H1 (cell line): ENCODE measurements at regions not wholly inside any gene's neighbourhood (a gene's known extent, or its start where the extent isn't known, plus 50 kb on each side); places are given as distances from the start of the nearest gene placed in this dataset.

Experiments
- CTCF ChIA-PET: fragments of 300-600 bp; sonication (Branson Sonifier 250); formaldehyde crosslinking; loops from one replicate; lab custom pipeline; 2021; ENCODE audit not compliant: partially characterized antibody; lab: Charles Lee
- POLR2A ChIA-PET: fragments of 300-600 bp; sonication (Branson Sonifier 250); formaldehyde crosslinking; loops from one replicate; lab custom pipeline; 2021; ENCODE audit warnings: inconsistent platforms; ENCODE audit not compliant: partially characterized antibody; lab: Charles Lee
- DNase-seq, 2 experiments: peaks; one replicate each; pipeline versions ENCODE4 v3.0.0 to v3.0.0-alpha.2; 2010 to 2022; ENCODE audit warnings: low spot score in 2 of 2, low read depth in 1 of 2, mixed read lengths in 1 of 2
- FAIRE-seq: peaks from 2 replicates; lab custom pipeline; 2011; peaks lifted over from hg19 to GRCh38; lab: Jason Lieb, UNC
- H2AFZ ChIP-seq: 2 replicates; pipeline ENCODE4 v1.8.1; 2012; ENCODE audit warnings: low read length, inconsistent platforms
- H2AK5ac ChIP-seq: 2 replicates; pipeline ENCODE4 v1.6.1; 2013; ENCODE audit warnings: low read depth, low read length
- H2BK120ac ChIP-seq: replicated peaks from 2 replicates; pipeline ENCODE3; 2013; ENCODE audit warnings: low read depth, low read length, inconsistent platforms
- H2BK12ac ChIP-seq: 2 replicates; pipeline ENCODE4 v1.6.1; 2013; ENCODE audit warnings: low read depth, low read length
- H2BK15ac ChIP-seq: 2 replicates; pipeline ENCODE4 v1.6.1; 2013; ENCODE audit warnings: low read length
- H2BK20ac ChIP-seq: 2 replicates; pipeline ENCODE4 v1.6.1; 2013; ENCODE audit warnings: low read length
- H2BK5ac ChIP-seq: 2 replicates; pipeline ENCODE4 v1.6.1; 2013; ENCODE audit warnings: low read depth, low read length
- H3K14ac ChIP-seq: 2 replicates; pipeline ENCODE4 v1.6.1; 2013; ENCODE audit warnings: inconsistent platforms; ENCODE audit not compliant: insufficient read length
- H3K18ac ChIP-seq: 2 replicates; pipeline ENCODE4 v1.6.1; 2013; ENCODE audit warnings: low read length; ENCODE audit errors: extremely low read depth
- H3K23ac ChIP-seq: 2 replicates; pipeline ENCODE4 v1.6.1; 2013; ENCODE audit warnings: inconsistent platforms; ENCODE audit not compliant: insufficient read length
- H3K23me2 ChIP-seq: 2 replicates; pipeline ENCODE4 v1.6.1; 2013; ENCODE audit warnings: low read depth, low read length
- H3K27ac ChIP-seq: 2 replicates; pipeline ENCODE4 v1.6.1; 2011; ENCODE audit warnings: low read depth, low read length, inconsistent platforms
- H3K27me3 ChIP-seq, 4 experiments: replicated peaks in 1 of 4; 1 replicate in 1 of 4; 2 replicates in 3 of 4; pipeline versions ENCODE4 v1.6.1 to v1.8.1; 2011 to 2013; ENCODE audit warnings: low read length in 3 of 4, mild to moderate bottlenecking in 3 of 4, inconsistent platforms in 2 of 4, mixed read lengths in 2 of 4, moderate library complexity in 1 of 4; ENCODE audit not compliant: control insufficient read depth in 3 of 4, insufficient read depth in 3 of 4; ENCODE audit errors: extremely low read depth in 1 of 4
- H3K36me3 ChIP-seq, 4 experiments: 2 replicates each; pipeline versions ENCODE4 v1.6.1 to v1.8.1; 2011 to 2013; ENCODE audit warnings: mild to moderate bottlenecking in 4 of 4, low read length in 3 of 4, moderate library complexity in 2 of 4, control low read depth in 1 of 4, inconsistent platforms in 1 of 4; ENCODE audit not compliant: insufficient read depth in 4 of 4, control insufficient read depth in 2 of 4
- H3K4ac ChIP-seq: replicated peaks from 2 replicates; pipeline ENCODE3; 2013; ENCODE audit warnings: low read length, low read depth, mixed read lengths, inconsistent platforms; ENCODE audit not compliant: insufficient read length
- H3K4me1 ChIP-seq, 4 experiments: replicated peaks in 1 of 4; 1 replicate in 1 of 4; 2 replicates in 3 of 4; pipeline versions ENCODE4 v1.6.1 to v1.8.1; 2011 to 2013; ENCODE audit warnings: low read length in 3 of 4, inconsistent platforms in 2 of 4, mixed read lengths in 1 of 4; ENCODE audit not compliant: insufficient read depth in 4 of 4, control insufficient read depth in 3 of 4
- H3K4me2 ChIP-seq, 2 experiments: 2 replicates each; pipeline versions ENCODE4 v1.6.1 to v1.8.1; 2011 to 2013; ENCODE audit warnings: low read depth in 2 of 2, low read length in 2 of 2, control low read depth in 1 of 2, inconsistent platforms in 1 of 2, mild to moderate bottlenecking in 1 of 2; ENCODE audit not compliant: insufficient read depth in 1 of 2
- H3K4me3 ChIP-seq, 4 experiments: fragments of 200-600, 300-600 bp in 1 of 4; sonication (generic), shearing (Covaris generic), sonication (Bioruptor Twin) in 1 of 4; 2 replicates each; pipeline versions ENCODE4 v1.5.1 to v1.8.1; 2011 to 2016; ENCODE audit warnings: low read length in 4 of 4, low read depth in 3 of 4, control low read depth in 2 of 4, inconsistent platforms in 2 of 4, mild to moderate bottlenecking in 2 of 4, mixed read lengths in 1 of 4, moderate library complexity in 1 of 4; ENCODE audit not compliant: insufficient read depth in 2 of 4; ENCODE audit errors: extremely low read depth in 1 of 4
- H3K56ac ChIP-seq: replicated peaks from 2 replicates; pipeline ENCODE3; 2013; ENCODE audit warnings: low read depth, mild to moderate bottlenecking, mixed read lengths, low read length, inconsistent platforms; ENCODE audit not compliant: insufficient read length
- H3K79me1 ChIP-seq: 2 replicates; pipeline ENCODE4 v1.6.1; 2013; ENCODE audit warnings: low read depth, low read length, control low read depth
- H3K79me2 ChIP-seq, 2 experiments: 2 replicates each; pipeline versions ENCODE4 v1.6.1 to v1.8.1; 2012 to 2013; ENCODE audit warnings: low read length in 2 of 2, mild to moderate bottlenecking in 2 of 2, inconsistent platforms in 1 of 2; ENCODE audit not compliant: insufficient read depth in 2 of 2, control insufficient read depth in 1 of 2
- H3K9ac ChIP-seq, 4 experiments: replicated peaks in 1 of 4; 1 replicate in 1 of 4; 2 replicates in 3 of 4; pipeline versions ENCODE4 v1.6.1 to v1.8.1; 2011 to 2013; ENCODE audit warnings: low read depth in 3 of 4, low read length in 3 of 4, control low read depth in 2 of 4, mild to moderate bottlenecking in 2 of 4, moderate library complexity in 2 of 4, inconsistent platforms in 1 of 4; ENCODE audit errors: extremely low read depth in 1 of 4
- H3K9me3 ChIP-seq, 2 experiments: 2 replicates each; pipeline versions ENCODE4 v1.6.1 to v1.8.1; 2012 to 2013; ENCODE audit warnings: mild to moderate bottlenecking in 2 of 2, moderate library complexity in 2 of 2, control low read depth in 1 of 2, inconsistent platforms in 1 of 2, low read depth in 1 of 2, low read length in 1 of 2, mixed read lengths in 1 of 2; ENCODE audit not compliant: insufficient read depth in 2 of 2
- H4K20me1 ChIP-seq, 2 experiments: replicated peaks in 1 of 2; 2 replicates each; pipeline versions ENCODE3 to v1.8.1; 2011 to 2013; ENCODE audit warnings: inconsistent platforms in 2 of 2, low read length in 2 of 2, mild to moderate bottlenecking in 1 of 2; ENCODE audit not compliant: insufficient read depth in 2 of 2, control insufficient read depth in 1 of 2
- H4K5ac ChIP-seq: 2 replicates; pipeline ENCODE4 v1.6.1; 2013; ENCODE audit warnings: low read length, low read depth, mixed read lengths, inconsistent platforms; ENCODE audit not compliant: insufficient read length
- H4K8ac ChIP-seq: 2 replicates; pipeline ENCODE4 v1.8.0; 2013; ENCODE audit warnings: mild to moderate bottlenecking, moderate library complexity, low read length, inconsistent platforms; ENCODE audit not compliant: insufficient read depth; ENCODE audit errors: extremely low read depth
- H4K91ac ChIP-seq: replicated peaks from 2 replicates; pipeline ENCODE3; 2013; ENCODE audit warnings: low read length, mixed read lengths, inconsistent platforms; ENCODE audit not compliant: insufficient read length
- EP300 ChIP-seq, 2 experiments: IDR thresholded peaks; 1 replicate in 1 of 2; 2 replicates in 1 of 2; pipeline ENCODE4 v1.6.1; 2011 to 2012; ENCODE audit warnings: low read depth in 2 of 2, low read length in 2 of 2, mild to moderate bottlenecking in 2 of 2, borderline replicate concordance in 1 of 2, inconsistent platforms in 1 of 2, moderate library complexity in 1 of 2
- GABPA ChIP-seq: IDR thresholded peaks from 2 replicates; pipeline ENCODE4 v1.6.1; 2011; ENCODE audit warnings: mild to moderate bottlenecking, low read length, moderate library complexity, borderline replicate concordance; ENCODE audit not compliant: insufficient read depth
- KDM4A ChIP-seq: IDR thresholded peaks from one replicate; pipeline ENCODE4 v1.7.1; 2012; ENCODE audit warnings: low read depth, mild to moderate bottlenecking, moderate library complexity, low read length, inconsistent platforms; ENCODE audit not compliant: severe bottlenecking
- PHF8 ChIP-seq: fragments of 200-600 bp; sonication (generic); conservative IDR thresholded peaks from 2 replicates; pipeline ENCODE4 v1.7.1; 2012; ENCODE audit warnings: low read depth, mild to moderate bottlenecking, inconsistent platforms, low read length, moderate library complexity
- POLR2AphosphoS5 ChIP-seq: IDR thresholded peaks from 2 replicates; pipeline ENCODE4 v1.6.1; 2011; ENCODE audit warnings: low read depth, low read length
- POU5F1 ChIP-seq: IDR thresholded peaks from 2 replicates; pipeline ENCODE4 v1.6.1; 2011; ENCODE audit warnings: low read depth, mild to moderate bottlenecking, low read length, moderate library complexity
- RAD21 ChIP-seq, 2 experiments: IDR thresholded peaks in 1 of 2; conservative IDR thresholded peaks in 1 of 2; 2 replicates each; pipeline ENCODE4 v1.6.1; 2011; ENCODE audit warnings: low read depth in 2 of 2, low read length in 2 of 2, improper control_type of control experiment in 1 of 2, inconsistent platforms in 1 of 2, mild to moderate bottlenecking in 1 of 2, moderate library complexity in 1 of 2
- SAP30 ChIP-seq: fragments of 300-600 bp; sonication (generic); IDR thresholded peaks from 2 replicates; pipeline ENCODE4 v1.7.1; 2012; ENCODE audit warnings: low read length, moderate library complexity, mild to moderate bottlenecking, inconsistent platforms; ENCODE audit not compliant: insufficient read depth, insufficient replicate concordance
- SRF ChIP-seq: IDR thresholded peaks from 2 replicates; pipeline ENCODE4 v1.6.1; 2011; ENCODE audit warnings: mild to moderate bottlenecking, low read depth, low read length, moderate library complexity
- TF ChIP-seq, protein P1 (sequence below), 3 experiments: IDR thresholded peaks; 1 replicate in 2 of 3; 2 replicates in 1 of 3; pipeline versions ENCODE4 v1.5.1 to v1.6.1; 2011; ENCODE audit warnings: low read length in 3 of 3, mild to moderate bottlenecking in 3 of 3, inconsistent platforms in 2 of 3, low read depth in 1 of 3, moderate library complexity in 1 of 3; ENCODE audit not compliant: insufficient read depth in 1 of 3; ENCODE audit errors: control extremely low read depth in 1 of 3

DNA sequence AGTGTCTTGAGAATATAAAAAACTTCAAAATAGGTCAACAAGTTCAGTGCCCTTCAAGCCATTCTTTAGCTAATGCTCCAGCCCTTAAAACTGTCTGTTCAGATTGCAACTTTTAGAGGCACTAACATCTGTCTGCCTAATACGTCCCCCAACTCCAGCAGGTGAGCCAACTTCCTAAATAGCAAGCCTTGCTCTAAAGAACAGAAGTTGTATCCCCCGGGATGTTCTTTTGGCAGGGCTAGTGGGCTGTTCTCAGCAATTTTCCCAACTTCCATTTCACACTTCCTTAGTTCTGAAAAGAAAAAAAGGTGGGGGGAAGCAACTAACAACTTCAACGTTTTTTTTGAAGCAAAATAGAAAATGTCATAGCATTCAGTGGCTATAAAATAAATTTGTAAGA is 290.0 kb upstream of the PTCHD4 start (continued):
- TF ChIP-seq GABPA = no peak

DNA sequence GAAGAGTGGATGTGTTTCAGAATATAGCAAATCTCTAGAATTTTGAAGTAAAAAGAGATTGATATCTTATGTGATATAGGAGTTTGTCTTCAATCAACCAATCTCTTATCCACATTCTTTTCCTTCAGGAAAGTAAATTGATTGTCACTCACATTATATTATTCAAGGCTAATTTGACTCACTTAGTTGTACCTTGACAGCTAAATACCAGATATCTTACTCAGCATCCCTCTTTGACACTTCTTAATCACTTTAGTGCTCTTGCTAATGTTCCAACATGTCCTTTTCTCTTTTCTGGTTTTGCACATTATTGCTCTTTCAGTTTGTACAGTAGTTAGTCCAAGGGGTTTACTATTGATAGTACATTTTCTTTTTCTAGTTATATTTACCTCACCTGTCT is 286.9 kb upstream of the PTCHD4 start:
- no peaks in the 10 kb centered on the region for H3K4me1 ChIP-seq
- H4K91ac ChIP-seq = no peak overlapping the region
- H4K8ac ChIP-seq = no peak overlapping the region
- no peak overlapping the region for H3K23ac ChIP-seq
- FAIRE-seq (no peak), DNase-seq (no peak)
- H3K14ac ChIP-seq = no peak overlapping the region
- no peak overlapping the region for H2AK5ac ChIP-seq
- H3K79me2 ChIP-seq = no peaks in the 10 kb centered on the region
- H2BK120ac ChIP-seq = no peak overlapping the region
- no peak overlapping the region for H4K5ac ChIP-seq
- no peak overlapping the region for H3K18ac ChIP-seq
- no peak overlapping the region for H3K27ac ChIP-seq
- CTCF ChIA-PET = no interaction called here
- no peak overlapping the region for H3K4ac ChIP-seq
- H3K9me3 ChIP-seq = no peaks in the 10 kb centered on the region
- H3K56ac ChIP-seq = no peak overlapping the region
- no peak overlapping the region for H2BK5ac ChIP-seq
- H3K9ac ChIP-seq = no peak overlapping the region
- H3K4me3 ChIP-seq = no peak overlapping the region
- H2BK15ac ChIP-seq = no peak overlapping the region
- H3K36me3 ChIP-seq = no peaks in the 10 kb centered on the region
- no peaks in the 10 kb centered on the region for H4K20me1 ChIP-seq
- H2BK20ac ChIP-seq = no peak overlapping the region
- H3K4me2 ChIP-seq = no peak overlapping the region
- H2BK12ac ChIP-seq = no peak overlapping the region
- POLR2A ChIA-PET = no interaction called here
- H3K27me3 ChIP-seq = no peaks in the 10 kb centered on the region
- H2AFZ ChIP-seq = no peak overlapping the region
- no peaks in the 10 kb centered on the region for H3K23me2 ChIP-seq
- no peaks in the 10 kb centered on the region for H3K79me1 ChIP-seq
- TF ChIP-seq SAP30 (no peak), KDM4A (no peak), EP300 (IDR thresholded peaks at IDR 0.05; ENCODE audit: borderline replicate concordance in 1 of 2, low read depth in 2 of 2, low read length in 2 of 2) (no peak), POU5F1 (no peak), SRF (no peak), PHF8 (no peak), RAD21 (IDR thresholded peaks at IDR 0.05 in 1 of 2, conservative IDR thresholded peaks at IDR 0.05 in 1 of 2; ENCODE audit: low read depth in 2 of 2, low read length in 2 of 2) (no peak), POLR2AphosphoS5 (no peak)
- TF ChIP-seq, protein P1, sequence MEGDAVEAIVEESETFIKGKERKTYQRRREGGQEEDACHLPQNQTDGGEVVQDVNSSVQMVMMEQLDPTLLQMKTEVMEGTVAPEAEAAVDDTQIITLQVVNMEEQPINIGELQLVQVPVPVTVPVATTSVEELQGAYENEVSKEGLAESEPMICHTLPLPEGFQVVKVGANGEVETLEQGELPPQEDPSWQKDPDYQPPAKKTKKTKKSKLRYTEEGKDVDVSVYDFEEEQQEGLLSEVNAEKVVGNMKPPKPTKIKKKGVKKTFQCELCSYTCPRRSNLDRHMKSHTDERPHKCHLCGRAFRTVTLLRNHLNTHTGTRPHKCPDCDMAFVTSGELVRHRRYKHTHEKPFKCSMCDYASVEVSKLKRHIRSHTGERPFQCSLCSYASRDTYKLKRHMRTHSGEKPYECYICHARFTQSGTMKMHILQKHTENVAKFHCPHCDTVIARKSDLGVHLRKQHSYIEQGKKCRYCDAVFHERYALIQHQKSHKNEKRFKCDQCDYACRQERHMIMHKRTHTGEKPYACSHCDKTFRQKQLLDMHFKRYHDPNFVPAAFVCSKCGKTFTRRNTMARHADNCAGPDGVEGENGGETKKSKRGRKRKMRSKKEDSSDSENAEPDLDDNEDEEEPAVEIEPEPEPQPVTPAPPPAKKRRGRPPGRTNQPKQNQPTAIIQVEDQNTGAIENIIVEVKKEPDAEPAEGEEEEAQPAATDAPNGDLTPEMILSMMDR (IDR thresholded peaks at IDR 0.05; ENCODE audit: control extremely low read depth in 1 of 3, insufficient read depth in 1 of 3, low read depth in 1 of 3, low read length in 3 of 3) = no peak
